Amygdala (tissue), 56 donors: ENCODE measurements at regions not wholly inside any gene's neighbourhood (a gene's known extent, or its start where the extent isn't known, plus 50 kb on each side); places are given as distances from the start of the nearest gene placed in this dataset.
A peak's percentile ranks its signal among the peaks of the same experiment; 100 is the strongest.

Experiments
- DNase-seq, 56 donors: peaks; one replicate each; lab custom pipeline; 2025; lab: John Stamatoyannopoulos, UW

DNA sequence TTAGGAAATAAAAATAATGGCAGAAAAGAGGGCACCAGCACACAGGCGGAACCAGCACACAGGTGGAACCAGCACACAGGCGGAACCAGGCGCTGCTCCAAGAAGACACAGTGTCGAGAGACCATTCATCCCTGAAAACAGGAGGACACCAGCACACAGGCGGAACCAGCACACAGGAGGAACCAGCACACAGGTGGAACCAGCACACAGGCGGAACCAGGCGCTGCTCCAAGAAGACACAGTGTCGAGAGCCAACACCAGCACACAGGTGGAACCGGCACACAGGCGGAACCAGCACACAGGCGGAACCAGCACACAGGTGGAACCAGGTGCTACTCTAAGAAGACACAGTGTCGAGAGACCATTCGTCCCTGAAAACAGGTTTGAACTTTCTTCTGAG lies 115.5 kb upstream of the TMEM18 start:
- DNase-seq, result no peak

DNA sequence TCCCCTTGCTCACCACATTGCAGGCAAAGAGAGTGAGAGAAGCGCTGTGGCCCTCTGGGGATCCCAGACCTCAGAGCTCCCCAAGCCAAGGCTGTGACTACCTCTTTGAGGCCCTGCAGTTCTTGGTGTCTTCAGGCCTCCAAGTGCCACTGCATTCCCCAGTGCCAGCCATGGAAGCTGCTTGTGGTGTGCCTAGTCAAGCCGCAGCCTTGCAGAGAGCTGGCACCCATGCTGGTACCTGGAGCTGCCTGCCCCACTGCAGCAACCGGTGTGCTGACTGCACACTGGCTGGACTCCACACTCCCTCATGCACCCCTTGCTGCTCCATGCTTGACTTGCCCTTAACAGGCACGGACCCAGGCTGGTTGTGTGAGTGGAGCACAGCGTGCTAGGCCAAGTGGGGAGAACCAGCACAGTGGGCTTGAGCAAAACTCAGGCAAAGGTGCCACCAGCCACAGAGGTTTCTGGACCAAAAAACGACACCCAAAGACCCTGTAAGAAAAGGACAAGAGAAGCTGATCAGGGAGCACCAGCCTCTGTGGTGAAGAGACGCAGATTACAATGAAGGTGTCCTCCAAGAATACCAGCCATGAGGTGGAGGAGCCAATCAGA lies 113.5 kb upstream of the TMEM18 start:
- no peak for DNase-seq

DNA sequence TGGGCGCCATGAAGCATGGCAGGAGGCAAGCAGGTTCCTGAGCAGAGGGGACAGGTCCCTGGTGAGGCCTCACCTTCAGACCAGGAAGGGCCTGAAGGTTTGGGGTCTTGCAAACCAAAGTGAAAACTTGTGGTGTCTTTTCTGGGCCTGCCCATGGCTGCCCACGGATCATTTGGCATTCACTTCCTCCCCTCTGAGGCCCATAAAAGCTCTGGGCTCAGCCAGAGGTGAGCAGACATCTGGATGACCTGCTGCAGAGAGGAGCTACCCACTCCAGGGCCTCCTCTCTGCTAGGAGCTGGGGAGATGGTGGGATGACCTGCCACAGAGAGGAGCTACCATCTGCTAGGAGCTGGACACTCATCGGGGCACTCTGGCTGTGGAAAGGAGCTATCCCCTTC lies 112.9 kb upstream of the TMEM18 start:
- no peak for DNase-seq

DNA sequence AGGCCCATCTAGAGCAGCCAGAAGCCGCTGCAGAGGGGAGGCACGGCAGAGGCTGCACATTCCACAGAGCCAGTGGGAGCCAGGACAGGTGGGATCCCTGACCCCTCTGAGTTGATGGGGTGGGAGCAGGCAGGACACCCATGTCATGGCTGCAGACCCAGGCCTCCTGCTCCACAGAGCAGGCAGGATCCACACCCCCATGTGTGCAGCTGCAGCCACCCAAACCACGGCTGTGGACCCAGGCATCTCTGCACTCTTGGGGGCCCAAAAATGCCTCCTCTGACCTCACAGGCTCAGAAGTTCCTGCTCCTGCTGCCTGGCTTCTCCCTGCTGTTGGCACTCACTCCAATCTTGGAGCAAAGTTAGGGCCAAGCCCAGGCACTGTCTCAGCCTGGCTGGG lies 112.3 kb upstream of the TMEM18 start:
- no peak for DNase-seq

DNA sequence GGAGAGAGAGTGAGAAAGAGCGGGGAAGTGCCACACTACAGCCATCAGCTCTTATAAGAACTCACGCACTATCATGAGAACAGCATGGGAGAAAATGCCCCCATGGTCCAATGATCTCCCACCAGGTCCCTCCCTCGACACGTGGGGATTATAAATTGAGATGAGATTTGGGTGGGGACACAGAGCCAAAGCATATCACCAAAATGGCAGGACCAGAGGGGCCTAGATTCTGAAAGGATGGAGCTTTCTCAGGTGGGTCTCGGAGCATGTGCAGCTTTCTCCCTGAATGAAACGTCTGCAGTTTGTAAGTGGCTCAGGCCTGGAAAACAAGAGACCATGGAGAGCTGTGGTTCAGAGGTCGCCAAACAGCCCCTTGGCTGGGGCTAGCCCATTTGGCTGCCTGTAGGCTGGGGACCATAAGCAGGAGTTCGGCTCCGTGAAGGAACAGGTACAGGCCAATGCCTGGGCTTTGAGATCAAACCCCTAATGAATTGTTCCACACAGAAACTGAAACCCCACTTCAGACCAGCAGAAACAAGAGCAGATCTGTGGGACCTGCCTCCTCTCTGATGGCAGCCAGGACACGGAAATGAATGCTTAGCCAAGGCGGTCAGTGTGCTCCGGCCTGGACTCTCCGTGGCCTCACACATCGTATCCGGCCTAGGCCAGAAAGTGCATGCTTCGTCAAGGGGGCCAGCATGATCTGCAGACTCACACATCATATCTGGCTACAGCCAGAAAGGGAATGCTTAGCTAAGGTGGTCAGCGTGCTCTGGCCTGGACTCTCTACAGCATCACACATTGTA lies 111.2 kb upstream of the TMEM18 start:
- DNase-seq, result no peak

DNA sequence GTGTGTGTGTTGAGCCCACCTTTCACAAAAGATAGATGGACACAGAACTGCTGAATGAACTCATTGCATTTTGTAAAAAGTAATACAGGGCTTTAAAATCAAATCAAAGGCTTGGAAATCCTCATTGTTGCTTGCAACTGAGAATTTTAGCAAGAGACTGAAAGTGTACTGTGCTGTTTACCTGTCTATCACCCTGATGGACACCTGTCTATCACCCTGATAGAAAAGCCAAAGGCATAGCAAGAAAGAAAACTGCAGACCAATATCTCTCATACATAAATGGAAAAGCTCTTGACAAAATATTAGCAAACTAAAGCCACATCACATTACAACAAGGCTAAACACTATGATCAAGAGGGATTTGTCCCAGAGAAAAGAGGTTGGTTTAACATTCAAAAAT lies 107.5 kb upstream of the TMEM18 start:
- DNase-seq, result no peak

DNA sequence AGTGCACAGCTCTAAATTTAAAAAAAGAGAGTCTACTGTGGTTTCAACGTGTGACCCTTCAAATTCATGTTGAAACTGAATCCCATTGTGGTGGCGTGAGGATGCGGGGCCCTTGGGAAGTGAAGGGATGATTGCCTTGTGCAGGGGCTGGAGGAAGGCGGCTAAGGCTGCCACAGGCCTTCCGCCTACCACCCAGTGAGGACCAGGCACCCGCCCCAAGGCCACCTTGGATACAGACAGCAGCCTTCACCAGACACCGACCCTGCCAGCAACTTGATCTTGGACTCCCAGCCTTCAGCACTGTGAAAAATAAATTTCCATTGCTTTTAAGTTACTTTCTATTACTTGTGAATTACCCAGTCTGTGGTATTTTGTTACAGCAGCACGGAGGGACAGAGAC lies 103.4 kb upstream of the TMEM18 start:
- no peak for DNase-seq

DNA sequence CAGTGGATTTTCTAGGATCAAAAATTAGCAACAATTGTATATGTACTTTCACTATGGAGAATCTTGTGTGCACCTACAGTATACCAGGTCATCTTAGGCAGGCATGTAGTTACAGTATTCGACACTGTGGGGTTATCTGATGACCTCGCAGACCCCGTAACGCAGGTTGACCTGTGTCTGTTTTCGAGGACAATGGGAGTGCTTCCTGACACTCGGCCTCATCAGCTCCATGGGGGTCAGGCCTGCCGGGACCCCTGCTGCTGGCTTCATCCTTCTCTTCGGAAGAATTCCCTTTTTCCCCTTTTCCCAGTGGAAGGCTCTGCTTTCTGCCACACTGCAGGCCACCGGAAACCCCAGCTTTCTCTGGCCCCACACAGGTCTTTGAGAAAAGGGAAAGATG lies 102.8 kb upstream of the TMEM18 start:
- no peak for DNase-seq

DNA sequence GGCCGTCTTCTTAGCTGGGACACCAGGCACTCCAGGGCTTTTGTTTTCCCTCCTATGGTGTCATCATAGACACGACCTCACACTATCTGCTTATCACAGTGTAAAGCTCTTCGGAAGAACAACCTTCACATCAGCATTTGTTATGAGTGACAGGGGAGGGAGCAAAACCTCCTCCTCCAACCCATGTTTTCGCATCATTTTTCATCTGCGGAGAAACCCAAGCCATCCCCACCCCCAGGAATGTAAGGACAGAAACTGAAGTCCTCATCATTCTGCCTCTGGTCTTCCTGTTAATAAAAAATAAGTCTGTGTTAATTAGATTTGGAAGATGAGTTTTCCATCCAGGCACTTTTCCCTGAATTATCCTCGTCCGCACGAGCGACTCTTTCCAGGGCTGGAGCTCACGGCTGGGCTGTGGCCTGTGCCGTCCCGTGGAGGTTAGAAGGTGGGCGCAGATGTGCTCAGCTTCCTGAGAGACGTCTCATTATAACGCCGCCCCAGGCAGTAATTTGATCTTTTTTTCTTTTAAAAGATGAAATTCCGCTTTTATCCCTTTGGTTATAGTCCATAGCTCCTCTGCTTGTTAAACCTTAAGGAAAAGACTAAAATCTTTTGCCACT lies 101.6 kb upstream of the TMEM18 start:
- DNase-seq, result no peak

DNA sequence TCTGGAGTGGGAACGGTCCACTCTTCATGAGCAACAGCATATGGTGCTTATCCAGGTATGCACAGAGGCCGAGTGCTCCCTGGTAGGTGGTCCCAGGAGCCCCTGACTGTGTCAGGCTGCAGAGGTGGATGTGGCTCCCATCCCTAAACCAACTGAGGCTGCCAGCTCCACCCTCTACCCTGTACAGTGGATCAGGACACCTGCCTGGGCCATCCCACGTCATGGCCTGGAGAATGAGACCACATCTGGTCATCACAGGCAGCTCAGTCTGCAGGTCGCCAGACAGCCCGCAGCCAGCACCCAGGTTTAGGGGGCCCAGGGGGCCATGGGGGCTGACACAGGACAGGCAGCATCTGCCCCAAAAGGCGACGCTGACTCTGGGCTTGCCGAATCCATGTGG lies 100.3 kb upstream of the TMEM18 start:
- no peak for DNase-seq

DNA sequence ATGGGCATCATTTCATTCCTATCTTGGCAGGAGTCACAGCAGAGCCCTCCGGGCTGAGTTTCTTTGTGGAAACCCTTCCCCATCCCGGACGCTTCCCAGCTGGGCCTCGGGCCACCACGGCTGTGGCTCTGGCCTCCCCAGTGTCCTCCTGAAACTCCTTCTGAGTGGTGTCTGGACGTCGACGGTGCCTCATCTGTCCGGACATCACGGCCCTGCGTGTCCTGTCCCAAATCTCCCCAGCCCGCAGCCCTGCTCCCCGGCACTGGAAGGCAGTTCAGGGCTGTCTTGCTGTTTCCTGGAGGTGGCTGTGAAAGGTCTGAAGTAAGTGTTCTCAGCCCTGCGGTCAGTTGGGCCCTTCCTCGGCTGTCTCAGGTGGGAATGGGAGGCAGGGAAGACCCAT lies 99.8 kb upstream of the TMEM18 start:
- no peak for DNase-seq

DNA sequence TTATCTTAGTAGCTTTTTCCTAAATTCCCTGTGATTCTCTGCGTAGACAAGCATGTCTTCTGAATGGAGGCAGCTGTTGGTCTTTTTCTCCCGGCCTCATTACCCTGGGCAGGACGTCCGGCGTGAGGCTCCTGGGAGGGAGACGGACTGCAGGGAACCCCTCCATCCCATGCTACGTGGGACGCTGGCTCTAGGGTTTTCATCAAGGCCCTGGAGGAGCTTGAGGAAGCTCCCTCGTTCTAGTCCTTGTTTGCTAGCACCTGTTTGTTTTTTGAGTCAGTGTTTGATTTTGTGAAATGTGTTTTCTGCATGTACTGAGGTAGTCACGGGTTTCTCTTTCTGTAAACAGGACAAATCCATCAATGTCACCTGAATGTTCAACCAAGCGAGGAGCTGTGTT lies 99.3 kb upstream of the TMEM18 start:
- no peak for DNase-seq

DNA sequence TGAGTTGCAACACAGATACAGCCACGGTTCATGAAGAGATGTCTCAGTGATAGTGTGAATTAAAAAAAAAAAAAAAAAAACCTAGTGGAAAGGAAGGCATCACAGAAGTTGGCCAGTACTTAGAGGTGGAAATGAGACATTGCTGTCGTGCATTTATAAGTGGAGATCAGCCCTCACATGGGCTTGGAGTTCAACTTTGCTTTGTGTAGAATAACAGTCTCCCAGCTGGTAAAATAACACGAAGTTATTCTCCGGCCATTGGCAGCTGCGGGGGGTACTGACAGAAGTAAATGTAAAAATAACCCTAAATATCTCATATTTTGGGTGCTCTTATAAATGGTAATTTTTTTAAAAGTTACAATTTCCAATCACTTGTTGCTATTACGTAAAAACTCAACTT lies 98.8 kb upstream of the TMEM18 start:
- no peak for DNase-seq

DNA sequence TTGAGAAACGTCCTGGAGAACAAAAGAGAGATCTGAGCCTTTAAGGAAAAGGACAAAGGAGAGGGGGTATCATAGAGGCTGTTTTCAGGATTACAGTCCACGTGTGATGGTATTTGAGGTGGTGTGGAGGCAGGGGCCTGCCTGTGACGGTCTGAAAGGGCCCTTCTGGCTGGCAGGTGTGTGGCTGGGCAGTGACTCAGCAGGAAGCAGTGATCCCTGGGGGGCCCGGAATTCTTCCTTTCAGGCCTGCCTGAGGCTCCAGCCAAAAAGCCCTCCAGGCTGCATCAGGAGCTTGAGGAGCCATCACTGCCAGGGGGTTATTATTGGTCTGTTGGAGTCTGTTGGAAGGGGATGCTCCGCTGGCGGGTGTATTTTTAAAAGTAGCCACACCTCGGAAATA lies 97.2 kb upstream of the TMEM18 start:
- no peak for DNase-seq

DNA sequence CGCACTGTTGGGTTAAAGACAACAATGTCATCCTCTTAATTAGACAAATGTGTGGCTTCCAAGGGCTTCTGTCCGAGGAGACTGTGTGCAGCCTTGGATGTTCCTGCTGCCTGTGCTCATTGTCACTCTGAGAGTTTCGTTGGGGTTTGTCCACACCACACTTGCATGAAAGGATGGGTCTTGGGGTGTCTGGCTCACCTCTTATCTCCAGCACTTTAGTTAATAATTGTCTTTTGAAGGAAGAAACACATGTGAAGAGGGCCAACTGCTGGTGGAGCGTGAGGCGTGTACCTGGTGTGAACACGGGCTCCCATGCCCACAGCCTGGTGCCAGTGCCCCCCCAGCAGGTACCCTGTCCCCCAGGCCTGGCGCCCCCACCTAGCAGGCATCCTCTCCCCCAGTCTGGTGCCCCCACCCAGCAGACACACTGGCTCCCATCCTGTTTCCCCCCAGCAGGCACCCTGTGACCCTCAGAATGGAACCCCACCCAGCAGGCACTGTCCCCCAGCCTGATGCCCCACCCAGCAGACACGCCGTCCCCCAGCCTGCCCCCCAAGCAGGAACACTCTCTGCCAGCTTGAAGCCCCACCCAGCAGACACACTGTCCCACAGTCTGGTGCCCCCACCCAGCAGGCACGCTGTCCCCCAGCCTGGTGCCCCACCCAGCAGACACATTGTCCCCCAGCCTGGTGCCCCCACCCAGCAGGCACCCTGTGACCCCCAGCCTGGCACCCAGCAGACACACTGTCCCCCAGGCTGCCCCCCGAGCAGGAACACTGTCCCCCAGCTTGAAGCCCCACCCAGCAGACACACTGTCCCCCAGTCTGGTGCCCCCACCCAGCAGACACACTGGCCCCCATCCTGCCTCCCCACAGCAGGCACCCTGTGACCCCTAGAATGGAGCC lies 96.3 kb upstream of the TMEM18 start:
- no peak for DNase-seq

DNA sequence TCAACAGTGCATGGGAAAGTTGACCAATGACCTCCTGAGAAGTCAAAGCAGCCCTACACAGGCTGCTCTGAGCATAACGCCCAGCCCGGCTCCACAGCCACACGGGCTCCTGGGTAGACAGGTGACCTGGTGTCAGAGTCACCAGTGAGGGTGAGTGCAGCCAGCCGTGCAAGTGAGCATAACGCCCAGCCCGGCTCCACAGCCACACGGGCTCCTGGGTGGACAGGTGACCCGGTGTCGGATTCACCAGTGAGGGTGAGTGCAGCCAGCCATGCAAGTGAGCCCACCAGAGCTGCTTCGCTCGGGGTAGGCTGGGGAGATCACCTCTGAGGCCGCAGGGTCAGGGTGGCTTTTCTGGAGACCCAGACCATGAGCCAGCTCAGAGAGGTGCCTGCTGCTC lies 94.3 kb upstream of the TMEM18 start:
- no peak for DNase-seq

DNA sequence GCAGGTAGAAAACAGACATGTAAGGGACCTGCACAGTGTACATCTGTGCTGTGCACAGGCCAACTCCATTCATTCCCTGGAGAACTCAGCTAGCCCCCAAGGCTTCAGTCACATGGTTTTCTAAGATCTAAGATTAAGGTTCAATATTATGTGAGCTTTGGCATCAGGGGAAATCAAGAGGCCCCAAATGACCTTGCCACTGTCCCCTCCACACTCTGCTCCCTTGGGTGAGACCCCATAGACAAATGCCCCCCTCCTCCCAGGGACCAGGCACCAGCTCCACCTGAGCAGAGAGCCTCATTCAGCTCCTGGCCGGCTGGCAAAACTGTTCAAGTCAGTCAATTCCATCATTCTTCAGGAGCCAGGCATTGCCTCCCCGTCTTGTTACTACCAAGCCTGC lies 93.6 kb upstream of the TMEM18 start:
- DNase-seq, result no peak

DNA sequence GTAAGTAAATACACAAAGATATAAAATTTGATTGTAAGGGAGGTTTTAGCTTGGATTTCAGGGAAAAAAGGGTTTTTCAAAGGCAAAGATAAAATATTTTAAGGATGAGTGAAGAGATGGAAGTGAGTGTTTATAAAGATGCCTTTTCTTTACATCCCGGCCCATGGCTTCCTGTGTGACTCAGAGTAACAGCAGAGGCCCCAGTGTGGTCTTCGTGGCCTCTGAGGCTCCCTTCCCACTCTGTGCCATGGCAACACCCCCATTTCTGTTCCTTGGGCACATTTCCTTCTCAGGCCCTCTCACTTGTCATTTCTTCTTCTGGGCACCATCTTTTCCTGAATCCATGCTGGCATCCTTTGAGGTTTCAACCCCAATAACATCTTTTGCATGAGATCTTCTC lies 92.6 kb upstream of the TMEM18 start:
- no peak for DNase-seq

DNA sequence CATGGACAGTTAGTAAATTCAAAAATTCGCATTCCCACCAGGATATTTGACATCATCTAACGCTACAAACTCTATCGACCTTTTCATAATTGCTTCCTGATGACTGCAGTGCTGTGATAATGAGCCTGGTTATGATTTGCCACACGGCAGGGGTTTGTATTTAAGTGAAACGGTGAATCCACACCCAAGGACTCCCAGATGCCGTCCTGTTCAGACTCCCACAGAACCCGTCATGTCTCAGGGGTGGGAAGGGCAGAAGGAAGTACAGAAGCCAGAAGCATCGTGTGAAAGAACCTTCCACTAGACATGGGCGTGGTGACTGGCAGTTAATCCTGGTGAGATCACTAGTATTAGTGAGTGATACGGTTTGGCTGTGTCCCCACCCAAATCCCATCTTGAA lies 91.2 kb upstream of the TMEM18 start:
- no peak for DNase-seq

DNA sequence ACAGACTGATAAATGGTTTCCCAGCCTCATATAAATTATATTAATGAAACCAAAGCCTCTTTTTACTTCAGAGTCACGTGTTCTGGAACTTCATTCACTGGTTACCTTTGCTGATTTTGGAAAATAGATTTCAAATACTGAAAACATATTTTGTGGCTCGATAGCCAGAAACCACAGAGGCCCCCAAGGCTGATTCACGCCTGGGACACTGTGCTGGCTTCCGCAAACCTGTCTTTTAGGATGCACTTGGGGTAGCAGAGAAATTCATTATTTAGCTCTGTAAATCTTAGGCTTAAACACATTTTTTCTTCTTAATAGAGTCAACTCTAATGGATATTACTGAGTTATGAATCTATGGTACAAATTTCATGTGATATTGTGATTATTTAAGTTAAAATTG lies 90.7 kb upstream of the TMEM18 start:
- no peak for DNase-seq

DNA sequence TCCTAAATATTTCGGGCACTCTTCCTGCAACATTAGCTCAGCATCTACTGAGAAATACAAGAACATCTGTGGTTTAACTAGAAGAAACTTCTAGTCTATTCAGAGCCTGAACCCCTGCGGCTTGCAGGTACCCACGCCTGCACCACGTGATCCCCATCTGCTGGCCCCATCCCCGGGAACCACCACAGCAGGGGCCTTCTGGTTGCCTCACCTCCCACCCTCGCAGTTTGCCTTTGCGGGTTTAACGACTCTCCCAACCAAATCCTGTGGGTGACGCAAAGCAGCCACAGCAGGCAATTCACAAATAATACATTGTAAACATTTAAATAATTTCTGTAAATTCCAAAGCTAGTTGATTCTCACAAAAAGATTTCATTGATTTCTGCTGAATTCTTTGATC lies 90.2 kb upstream of the TMEM18 start:
- DNase-seq, result peak in 5 of 56 donors; percentile 5 to 21 (median 12)
